ENCODE measurements at regions not wholly inside any gene's neighbourhood (a gene's known extent, or its start where the extent isn't known, plus 50 kb on each side); places are given as distances from the start of the nearest gene placed in this dataset.

- Histone ChIP-seq H3K4me1 (replicated peaks; ENCODE audit: insufficient read depth) (no peaks in the 10 kb centered on the region), H3K27me3 (ENCODE audit: insufficient read depth, low read depth) (peaks cover 53% of the 10 kb centered on the region), H2AFZ (no peak overlapping the region), H3K36me3 (ENCODE audit: low read depth) (no peaks in the 10 kb centered on the region), H3K27ac (no peak overlapping the region), H3K9me3 (ENCODE audit: insufficient read depth, low read depth) (no peaks in the 10 kb centered on the region), H3K4me3 (no peak overlapping the region), H3F3A (ENCODE audit: insufficient read depth, low read depth) (no peaks in the 10 kb centered on the region), H3K9me2 (ENCODE audit: insufficient read depth) (no peaks in the 10 kb centered on the region), H4K20me1 (ENCODE audit: insufficient read depth) (no peaks in the 10 kb centered on the region), H3K79me2 (ENCODE audit: low read depth) (no peaks in the 10 kb centered on the region), H3K4me2 (no peak overlapping the region)
- TF ChIP-seq CTCF (conservative IDR thresholded peaks at IDR 0.05) (no peak), EZH2 (IDR thresholded peaks at IDR 0.05; ENCODE audit: low read depth) (no peak)
- no peak for DNase-seq
- ChIA-PET POLR2A (ENCODE audit: unreplicated experiment) (no interaction called here), CTCF (no interaction called here)
- BruUV-seq (replicated peaks): no TSS peak
- intact Hi-C loops (cut with micrococcal nuclease; ENCODE audit: unreplicated experiment): loop anchor here (10.0 kb wide), 1 partner anchor 165 kb away; no protein-coding TSS in a partner anchor
Measured at GRCh38 chr6:209432-210103, 82.7 kb upstream of the DUSP22 start.

GRCh38 chr6:210104-210456 lies 82.2 kb upstream of the DUSP22 start:
- BruUV-seq (replicated peaks): no TSS peak
- Histone ChIP-seq H4K20me1 (ENCODE audit: insufficient read depth) (no peaks in the 10 kb centered on the region), H3K36me3 (ENCODE audit: low read depth) (no peaks in the 10 kb centered on the region), H3K79me2 (ENCODE audit: low read depth) (no peaks in the 10 kb centered on the region), H3K4me2 (no peak overlapping the region), H3K4me1 (replicated peaks; ENCODE audit: insufficient read depth) (no peaks in the 10 kb centered on the region), H3K9me3 (ENCODE audit: insufficient read depth, low read depth) (no peaks in the 10 kb centered on the region), H2AFZ (no peak overlapping the region), H3K9me2 (ENCODE audit: insufficient read depth) (no peaks in the 10 kb centered on the region), H3K27ac (no peak overlapping the region), H3F3A (ENCODE audit: insufficient read depth, low read depth) (no peaks in the 10 kb centered on the region), H3K4me3 (no peak overlapping the region), H3K27me3 (ENCODE audit: insufficient read depth, low read depth) (peaks cover 48% of the 10 kb centered on the region)
- TF ChIP-seq CTCF (conservative IDR thresholded peaks at IDR 0.05): no peak
- no peak for TF ChIP-seq EZH2 (IDR thresholded peaks at IDR 0.05; ENCODE audit: low read depth)
- no peak for DNase-seq
- intact Hi-C loops (cut with micrococcal nuclease; ENCODE audit: unreplicated experiment): loop anchor here (10.0 kb wide), 1 partner anchor 165 kb away; no protein-coding TSS in a partner anchor
- ChIA-PET POLR2A (ENCODE audit: unreplicated experiment) (no interaction called here), CTCF (no interaction called here)

- Histone ChIP-seq H3K4me2 (no peak overlapping the region), H3K36me3 (ENCODE audit: low read depth) (no peaks in the 10 kb centered on the region), H2AFZ (no peak overlapping the region), H3K9me3 (ENCODE audit: insufficient read depth, low read depth) (no peaks in the 10 kb centered on the region), H4K20me1 (ENCODE audit: insufficient read depth) (no peaks in the 10 kb centered on the region), H3K79me2 (ENCODE audit: low read depth) (no peaks in the 10 kb centered on the region), H3K4me1 (replicated peaks; ENCODE audit: insufficient read depth) (no peaks in the 10 kb centered on the region), H3F3A (ENCODE audit: insufficient read depth, low read depth) (no peaks in the 10 kb centered on the region), H3K9me2 (ENCODE audit: insufficient read depth) (no peaks in the 10 kb centered on the region), H3K4me3 (no peak overlapping the region), H3K27me3 (ENCODE audit: insufficient read depth, low read depth) (peaks cover 46% of the 10 kb centered on the region), H3K27ac (no peak overlapping the region)
- DNase-seq: no peak
- BruUV-seq (replicated peaks): no TSS peak
- intact Hi-C loops (cut with micrococcal nuclease; ENCODE audit: unreplicated experiment): loop anchor here (10.0 kb wide), 1 partner anchor 164 kb away; no protein-coding TSS in a partner anchor
- POLR2A ChIA-PET (ENCODE audit: unreplicated experiment): no interaction called here
- CTCF ChIA-PET: no interaction called here
- no peak for TF ChIP-seq EZH2 (IDR thresholded peaks at IDR 0.05; ENCODE audit: low read depth)
- TF ChIP-seq CTCF (conservative IDR thresholded peaks at IDR 0.05): no peak
Measured at GRCh38 chr6:210778-211374, 81.4 kb upstream of the DUSP22 start.

Data from PC-9 (cell line).